Caki2 (cell line): ENCODE measurements at regions not wholly inside any gene's neighbourhood (a gene's known extent, or its start where the extent isn't known, plus 50 kb on each side); places are given as distances from the start of the nearest gene placed in this dataset.

ENCODE experiments used
- DNase-seq: peaks from one replicate; pipeline ENCODE4 v3.0.0-alpha.2; 2015; ENCODE audit warnings: low read depth
- in situ Hi-C: cut with HindIII; loops from 2 replicates; pipeline ENCODE4 v1.10.0; 2016; ENCODE audit warnings: low sequenced_read_pairs, low pct_unique_long_range_greater_than_20kb, mixed read lengths

GRCh38 chr14:34355584-34356263 is 106.3 kb downstream of the SPTSSA start:
- DNase-seq, result no peak
- in situ Hi-C loops, result no loop called here

GRCh38 chr14:34354556-34354955 is 107.5 kb downstream of the SPTSSA start:
- no peak for DNase-seq
- in situ Hi-C loops, result no loop called here

- DNase-seq, result no peak
- in situ Hi-C loops, result no loop called here
Measured at GRCh38 chr14:34350903-34351302, 111.1 kb downstream of the SPTSSA start.

- no peak for DNase-seq
- in situ Hi-C loops, result no loop called here
Measured at GRCh38 chr14:34348592-34348991, 113.4 kb downstream of the SPTSSA start.

GRCh38 chr14:34347683-34348082 is 114.4 kb downstream of the SPTSSA start:
- in situ Hi-C loops, result no loop called here
- DNase-seq, result no peak

- DNase-seq, result no peak
- in situ Hi-C loops, result no loop called here
Measured at GRCh38 chr14:34345718-34346465, 116.1 kb downstream of the SPTSSA start.

- no peak for DNase-seq
- in situ Hi-C loops, result no loop called here
Measured at GRCh38 chr14:34344318-34344717, 117.7 kb downstream of the SPTSSA start.

GRCh38 chr14:34340025-34340625 is 121.9 kb downstream of the SPTSSA start:
- in situ Hi-C loops, result no loop called here
- no peak for DNase-seq

GRCh38 chr14:34338056-34338455 is 124.0 kb downstream of the SPTSSA start:
- in situ Hi-C loops, result no loop called here
- DNase-seq, result no peak

- in situ Hi-C loops, result no loop called here
- DNase-seq, result no peak
Measured at GRCh38 chr14:34336501-34336900, 125.5 kb downstream of the SPTSSA start.

GRCh38 chr14:34335968-34336367 is 126.1 kb downstream of the SPTSSA start:
- in situ Hi-C loops, result no loop called here
- no peak for DNase-seq

GRCh38 chr14:34334329-34334728 is 127.7 kb downstream of the SPTSSA start:
- in situ Hi-C loops, result no loop called here
- DNase-seq, result no peak

- in situ Hi-C loops, result no loop called here
Measured at GRCh38 chr14:34331728-34332623, 130.1 kb downstream of the SPTSSA start.

GRCh38 chr14:34330846-34331245 is 131.2 kb downstream of the SPTSSA start:
- DNase-seq, result no peak
- in situ Hi-C loops, result no loop called here

More at GRCh38 chr14:34331728-34332623, 130.1 kb downstream of the SPTSSA start:
- peak; percentile 59 for DNase-seq

- no peak for DNase-seq
- in situ Hi-C loops, result no loop called here
Measured at GRCh38 chr14:34329301-34329700, 132.7 kb downstream of the SPTSSA start.

- DNase-seq, result no peak
- in situ Hi-C loops, result no loop called here
Measured at GRCh38 chr14:34328178-34328577, 133.9 kb downstream of the SPTSSA start.

- in situ Hi-C loops, result no loop called here
- no peak for DNase-seq
Measured at GRCh38 chr14:34325493-34325892, 136.5 kb downstream of the SPTSSA start.

GRCh38 chr14:34324363-34324795 is 137.7 kb downstream of the SPTSSA start:
- peak; percentile 27 for DNase-seq
- in situ Hi-C loops, result no loop called here
